GM12865 (cell line): ENCODE measurements at regions not wholly inside any gene's neighbourhood (a gene's known extent, or its start where the extent isn't known, plus 50 kb on each side); places are given as distances from the start of the nearest gene placed in this dataset.
A peak's percentile ranks its signal among the peaks of the same experiment; 100 is the strongest.

Experiments
- DNase-seq: peaks from one replicate; pipeline ENCODE4 v3.0.0; 2010; ENCODE audit warnings: low read depth
- H3K4me3 ChIP-seq: 2 replicates; pipeline ENCODE4 v1.5.1; 2011; ENCODE audit warnings: mild to moderate bottlenecking, low read depth, low read length, control low read depth
- CTCF ChIP-seq: IDR thresholded peaks from 2 replicates; pipeline ENCODE4 v1.5.1; 2011; ENCODE audit warnings: low read length, control low read depth, low read depth, inconsistent platforms; ENCODE audit not compliant: insufficient read depth; ENCODE audit errors: missing control alignments

- H3K4me3 ChIP-seq: no peak overlapping the region
- TF ChIP-seq CTCF: no peak
- no peak for DNase-seq
Observed at GRCh38 chr2:42967959-42968674, 175.7 kb upstream of the HAAO start.

- DNase-seq: no peak
- TF ChIP-seq CTCF: no peak
- no peak overlapping the region for H3K4me3 ChIP-seq
Observed at GRCh38 chr2:42965910-42966309, 173.5 kb upstream of the HAAO start.

- TF ChIP-seq CTCF: no peak
- no peak for DNase-seq
Observed at GRCh38 chr2:42965196-42965595, 172.8 kb upstream of the HAAO start.

GRCh38 chr2:42964439-42965083 is 172.2 kb upstream of the HAAO start:
- no peak for DNase-seq
- H3K4me3 ChIP-seq: no peak overlapping the region
- TF ChIP-seq CTCF: no peak

More at GRCh38 chr2:42965196-42965595, 172.8 kb upstream of the HAAO start:
- H3K4me3 ChIP-seq: no peak overlapping the region

- DNase-seq: no peak
- H3K4me3 ChIP-seq: no peak overlapping the region
- TF ChIP-seq CTCF: no peak
Observed at GRCh38 chr2:42963452-42964068, 171.2 kb upstream of the HAAO start.

GRCh38 chr2:42962508-42962953 is 170.1 kb upstream of the HAAO start:
- no peak for TF ChIP-seq CTCF
- DNase-seq: peak; percentile 28
- H3K4me3 ChIP-seq: no peak overlapping the region
